ENCODE measurements at regions not wholly inside any gene's neighbourhood (a gene's known extent, or its start where the extent isn't known, plus 50 kb on each side); places are given as distances from the start of the nearest gene placed in this dataset.

DNA sequence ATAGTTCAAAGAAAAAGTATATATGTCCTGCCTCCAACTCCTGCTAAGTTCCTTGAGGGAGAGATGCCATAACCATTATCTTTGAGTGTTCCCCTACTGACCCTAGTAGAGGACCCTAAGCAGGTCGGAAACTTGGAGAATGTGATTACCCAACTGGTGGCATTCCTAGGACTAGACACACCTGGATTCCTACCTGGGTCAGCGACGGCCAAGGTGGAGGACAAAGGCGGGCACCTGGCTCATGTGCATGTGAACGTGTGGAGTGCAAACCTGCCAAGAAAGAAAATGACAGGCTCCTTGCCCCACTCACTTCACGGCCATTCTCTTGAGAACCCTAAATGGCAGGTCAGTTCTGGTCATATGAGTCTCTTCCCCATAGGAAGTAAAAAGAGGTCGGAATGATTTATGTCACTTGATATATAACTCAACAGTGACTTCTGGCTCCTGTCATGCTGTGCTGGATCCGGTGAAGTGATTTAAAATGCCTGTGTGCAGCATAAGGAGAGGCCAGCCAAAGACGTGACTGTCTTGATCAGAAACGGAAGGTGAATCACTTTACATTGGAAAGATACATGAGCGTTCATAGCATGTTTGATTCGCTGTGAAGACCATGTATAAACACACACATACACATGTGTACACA, 371.6 kb downstream of the EIPR1 start:
- TF ChIP-seq EP300 (IDR thresholded peaks at IDR 0.05; ENCODE audit: low read depth), result no peak
- TF ChIP-seq POLR2A (IDR thresholded peaks at IDR 0.05), result no peak
- no peak for TF ChIP-seq POLR2AphosphoS5 (IDR thresholded peaks at IDR 0.05)
- no peak for TF ChIP-seq CTCF (IDR thresholded peaks at IDR 0.05)
- 53 to 73% methylated on average over 6 to 12 of the region's 12 CpGs for WGBS, 2 donors (ENCODE audit: low coverage in 1 of 2)
- intact Hi-C loops (cut with DNase I; ENCODE audit: low total_unique reads) (no loop called here), in situ Hi-C loops (cut with MboI; ENCODE audit: low pct_ligation_motif_present in 1 of 4, low pct_unique_long_range_greater_than_20kb in 1 of 4, low sequenced_read_pairs in 3 of 4) (no loop called here)
- Histone ChIP-seq H3K27ac (no peak overlapping the region), H3K4me3 (no peak overlapping the region), H3K27me3 (no peaks in the 10 kb centered on the region), H3K36me3 (no peaks in the 10 kb centered on the region), H3K9me3 (no peaks in the 10 kb centered on the region), H3K4me1 (no peaks in the 10 kb centered on the region)
- no peak for DNase-seq

DNA sequence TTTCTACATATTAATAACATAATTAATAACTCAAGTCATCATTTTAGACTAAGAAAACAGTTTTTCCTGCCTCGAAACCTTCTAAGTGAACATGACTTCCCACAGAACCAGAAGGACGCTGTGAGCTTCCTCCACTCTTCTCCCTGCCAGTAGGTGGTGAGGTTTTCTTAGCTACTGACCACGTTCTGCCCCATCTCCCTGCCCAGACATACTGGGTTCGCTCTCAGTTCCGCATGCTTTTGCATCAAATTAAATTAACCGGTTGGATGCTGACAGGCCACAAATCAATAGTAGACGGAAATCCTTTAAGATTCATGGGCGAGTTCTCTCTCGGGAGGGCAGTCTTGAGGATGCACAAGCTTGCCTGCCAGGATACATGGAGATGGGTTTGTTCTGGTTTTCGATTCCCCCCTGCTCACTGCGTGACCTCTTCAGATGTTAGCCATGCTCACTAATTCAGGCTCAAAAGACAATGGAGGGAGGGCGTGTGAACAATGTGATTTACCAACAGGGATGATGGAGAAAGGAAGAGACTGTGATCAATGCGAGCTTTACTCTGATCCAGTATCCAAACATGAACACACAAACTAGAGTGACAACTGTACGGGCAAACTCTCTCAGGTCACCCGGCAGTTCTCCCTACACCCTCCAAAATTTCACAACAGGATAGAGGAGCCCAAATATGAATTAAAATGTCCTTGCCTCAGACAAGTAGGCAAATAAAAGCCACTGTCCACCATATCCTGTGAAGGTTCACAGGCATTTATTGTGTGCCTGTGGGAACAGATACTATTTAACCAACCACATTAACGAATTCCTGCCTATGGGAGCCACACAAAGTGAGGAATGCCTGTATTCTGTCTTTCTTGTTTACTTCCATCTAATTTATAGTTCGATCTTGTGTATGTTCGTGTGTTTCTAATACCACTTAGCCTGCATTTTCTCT, 375.7 kb downstream of the EIPR1 start:
- TF ChIP-seq CTCF (IDR thresholded peaks at IDR 0.05) (peak in 1 of 5 experiments; percentile 17), POLR2A (IDR thresholded peaks at IDR 0.05) (no peak)
- WGBS, 2 donors (ENCODE audit: low coverage in 1 of 2), result 45 to 47% methylated on average over 6 to 18 of the region's 18 CpGs
- in situ Hi-C loops (cut with MboI; ENCODE audit: low pct_ligation_motif_present in 1 of 4, low pct_unique_long_range_greater_than_20kb in 1 of 4, low sequenced_read_pairs in 3 of 4) (no loop called here), intact Hi-C loops (cut with DNase I; ENCODE audit: low total_unique reads) (no loop called here)
- Histone ChIP-seq H3K4me1 (no peaks in the 10 kb centered on the region), H3K27me3 (no peaks in the 10 kb centered on the region), H3K36me3 (no peaks in the 10 kb centered on the region), H3K9me3 (no peaks in the 10 kb centered on the region), H3K27ac (no peak overlapping the region), H3K4me3 (no peak overlapping the region)
- no peak for DNase-seq

DNA sequence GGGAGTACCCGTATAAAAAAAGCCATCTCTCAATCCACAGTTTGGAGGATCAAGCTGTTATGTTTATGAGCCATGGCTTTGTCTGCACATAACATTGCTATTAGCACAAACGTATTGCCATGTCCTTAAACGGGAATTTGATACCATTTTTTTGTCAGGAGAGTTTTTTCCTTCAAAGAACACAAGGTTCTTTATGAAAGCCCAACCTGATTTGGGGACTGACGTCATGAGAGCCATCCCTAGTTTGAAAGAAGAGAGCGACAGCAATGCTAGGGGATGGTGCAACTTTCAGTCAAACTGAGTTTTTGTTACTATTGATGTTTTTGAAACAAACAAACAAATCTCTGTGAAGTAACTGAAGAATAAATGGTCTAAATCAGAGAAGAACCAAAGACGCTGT, 376.6 kb downstream of the EIPR1 start:
- DNase-seq, result no peak
- no peaks in the 10 kb centered on the region for H3K36me3 ChIP-seq
- no peak overlapping the region for H3K4me3 ChIP-seq
- TF ChIP-seq POLR2AphosphoS5 (IDR thresholded peaks at IDR 0.05) (no peak), POLR2A (IDR thresholded peaks at IDR 0.05) (no peak), CTCF (IDR thresholded peaks at IDR 0.05) (no peak), EP300 (IDR thresholded peaks at IDR 0.05; ENCODE audit: low read depth) (no peak)
- intact Hi-C loops (cut with DNase I; ENCODE audit: low total_unique reads), result no loop called here
- no peaks in the 10 kb centered on the region for H3K4me1 ChIP-seq
- H3K27ac ChIP-seq, result no peak overlapping the region
- 45 to 53% methylated on average over 5 to 6 of the region's 6 CpGs for WGBS, 2 donors (ENCODE audit: low coverage in 1 of 2)
- H3K27me3 ChIP-seq, result no peaks in the 10 kb centered on the region
- in situ Hi-C loops (cut with MboI; ENCODE audit: low pct_ligation_motif_present in 1 of 4, low pct_unique_long_range_greater_than_20kb in 1 of 4, low sequenced_read_pairs in 3 of 4), result no loop called here
- no peaks in the 10 kb centered on the region for H3K9me3 ChIP-seq

GRCh38 chr2:3000125-3000524, 377.5 kb downstream of the EIPR1 start:
- WGBS, 2 donors (ENCODE audit: low coverage in 1 of 2), result 48 to 76% methylated on average over 3 to 8 of the region's 8 CpGs
- no peak for TF ChIP-seq POLR2AphosphoS5 (IDR thresholded peaks at IDR 0.05)
- no peak for TF ChIP-seq POLR2A (IDR thresholded peaks at IDR 0.05)
- no peak for TF ChIP-seq CTCF (IDR thresholded peaks at IDR 0.05)
- TF ChIP-seq EP300 (IDR thresholded peaks at IDR 0.05; ENCODE audit: low read depth), result no peak
- no peaks in the 10 kb centered on the region for H3K4me1 ChIP-seq
- H3K27ac ChIP-seq, result no peak overlapping the region
- no peaks in the 10 kb centered on the region for H3K9me3 ChIP-seq
- in situ Hi-C loops (cut with MboI; ENCODE audit: low pct_ligation_motif_present in 1 of 4, low pct_unique_long_range_greater_than_20kb in 1 of 4, low sequenced_read_pairs in 3 of 4), result no loop called here
- intact Hi-C loops (cut with DNase I; ENCODE audit: low total_unique reads), result no loop called here
- H3K4me3 ChIP-seq, result no peak overlapping the region
- H3K36me3 ChIP-seq, result no peaks in the 10 kb centered on the region
- DNase-seq, result no peak
- H3K27me3 ChIP-seq, result no peaks in the 10 kb centered on the region
